HG03378 (cell line): ENCODE measurements at regions not wholly inside any gene's neighbourhood (a gene's known extent, or its start where the extent isn't known, plus 50 kb on each side); places are given as distances from the start of the nearest gene placed in this dataset.

Experiments
- ATAC-seq: cut with Tn5 transposase; IDR thresholded peaks from one replicate; pipeline ENCODE4 v1.9.1; 2021; ENCODE audit warnings: mild to moderate bottlenecking, moderate library complexity; ENCODE audit not compliant: unreplicated experiment

DNA sequence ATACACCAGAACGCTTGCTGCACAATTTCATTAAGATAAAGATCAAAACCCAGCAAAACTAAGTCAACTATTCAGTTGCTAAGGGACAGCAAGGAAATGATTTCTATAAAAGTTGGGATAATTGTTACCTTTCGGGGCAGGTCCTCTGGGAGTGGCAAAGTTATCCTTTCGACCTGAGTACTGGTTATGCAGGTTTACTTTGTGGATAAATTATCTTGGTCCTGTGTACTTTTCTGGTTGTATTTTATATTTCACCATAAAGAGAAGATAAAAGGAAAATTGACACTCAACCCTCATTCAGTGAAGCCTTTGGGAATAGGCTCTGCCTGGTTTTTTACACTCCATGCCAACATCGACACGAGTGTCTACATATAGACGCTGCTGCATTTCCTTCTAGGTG, 146.5 kb downstream of the SYK start:
- no peak for ATAC-seq

- ATAC-seq = no peak
Observed at GRCh38 chr9:90950600-90950999, 149.0 kb downstream of the SYK start.

GRCh38 chr9:90953200-90953599, 151.6 kb downstream of the SYK start:
- ATAC-seq = no peak

- no peak for ATAC-seq
Observed at GRCh38 chr9:90953805-90954204, 152.2 kb downstream of the SYK start.

DNA sequence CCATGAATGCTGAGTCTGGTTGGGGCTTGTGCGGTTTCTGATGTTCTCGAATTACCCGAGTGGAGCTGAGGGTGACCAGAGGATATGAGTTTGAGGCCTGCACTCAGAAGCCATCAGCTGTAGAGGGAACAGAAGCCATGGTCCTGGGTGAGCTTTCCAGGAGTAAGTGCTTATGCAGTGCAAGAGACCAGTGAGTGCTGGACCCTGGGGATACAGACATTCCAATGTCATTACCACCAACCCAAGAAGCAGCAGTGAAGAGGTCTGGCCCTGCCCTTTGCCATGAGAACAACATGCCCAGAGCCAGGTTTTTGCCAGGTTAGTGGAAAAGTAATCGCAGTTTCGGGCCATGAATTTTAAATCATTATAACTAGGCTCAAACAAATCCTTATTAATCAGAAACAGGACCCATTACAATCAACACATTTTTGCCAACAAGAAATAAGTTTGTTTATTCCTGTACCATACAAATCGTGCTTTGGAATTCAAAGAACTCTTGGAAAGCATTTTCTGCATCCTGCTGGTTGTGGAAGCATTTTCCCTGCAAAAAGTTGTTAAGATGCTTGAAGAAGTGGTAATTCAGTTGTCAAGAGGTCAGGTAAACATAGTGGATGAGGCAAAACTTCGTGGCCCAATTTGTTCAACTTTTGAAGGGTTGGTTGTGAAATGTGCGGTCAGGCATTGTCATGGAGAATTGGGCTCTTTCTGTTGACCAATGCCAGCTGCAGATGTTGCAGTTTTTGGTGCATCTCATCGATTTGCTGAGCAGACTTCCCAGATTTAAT, 154.6 kb downstream of the SYK start:
- ATAC-seq = no peak

DNA sequence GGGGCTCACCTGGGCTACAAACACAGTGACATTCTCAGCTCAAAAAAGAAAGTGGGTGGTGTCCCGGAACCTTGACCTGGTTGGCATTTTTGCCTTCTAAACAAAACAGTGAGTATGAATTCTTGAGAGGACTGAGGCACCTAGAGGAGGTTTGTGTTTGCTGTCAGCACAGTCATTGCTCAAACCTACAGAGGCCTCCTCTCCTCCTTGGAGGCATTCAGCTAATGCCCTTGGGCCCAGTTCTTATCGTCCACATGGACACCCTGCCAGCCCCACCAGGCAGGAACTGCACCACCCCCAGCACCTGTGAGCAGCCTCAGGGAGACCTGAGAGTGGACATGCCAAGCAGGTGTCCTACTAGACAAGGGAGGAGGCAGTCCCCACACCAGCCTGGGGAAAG, 156.7 kb downstream of the SYK start:
- no peak for ATAC-seq

DNA sequence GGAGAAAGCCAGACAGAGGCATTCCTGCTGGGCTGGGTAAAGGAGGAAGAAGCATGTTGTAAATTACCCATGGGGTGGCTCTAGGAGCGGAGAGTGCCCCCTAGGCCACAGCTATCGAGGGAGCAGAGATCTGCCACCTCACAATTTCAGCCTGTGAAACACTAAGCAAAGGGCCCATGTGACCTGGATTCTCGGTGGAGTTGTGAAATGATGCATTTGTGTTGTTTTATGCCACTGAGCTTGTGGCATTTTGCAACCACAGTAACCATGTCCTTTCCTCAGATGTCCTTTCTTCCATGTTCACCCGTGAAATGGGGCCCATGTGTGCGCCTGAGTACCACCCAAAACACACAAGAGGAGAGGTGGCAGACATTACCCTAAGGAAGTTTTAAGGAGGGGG, 159.3 kb downstream of the SYK start:
- ATAC-seq = no peak

DNA sequence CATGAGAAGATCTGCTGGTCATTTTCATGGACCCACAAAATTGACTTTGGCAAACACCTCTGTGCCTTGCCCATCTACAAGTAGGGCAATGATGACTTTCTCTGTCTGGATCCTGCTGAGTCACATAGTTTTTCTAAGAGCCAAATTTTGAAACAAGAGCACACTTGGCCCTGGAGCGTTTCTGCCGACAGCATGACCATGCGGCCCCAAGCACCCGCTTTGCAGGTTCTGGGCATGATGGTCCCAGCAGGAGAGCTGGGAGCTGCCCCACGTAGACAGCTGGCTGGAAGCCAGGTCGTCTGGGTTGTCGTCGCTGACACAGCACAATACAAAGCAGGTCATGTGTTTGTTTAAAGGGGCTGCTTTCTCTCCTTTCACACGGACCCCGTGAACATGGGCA, 159.8 kb downstream of the SYK start:
- no peak for ATAC-seq

- no peak for ATAC-seq
Observed at GRCh38 chr9:90964101-90965020, 162.7 kb downstream of the SYK start.

- no peak for ATAC-seq
Observed at GRCh38 chr9:90965226-90966030, 163.8 kb downstream of the SYK start.

GRCh38 chr9:90966031-90966290, 164.3 kb downstream of the SYK start:
- no peak for ATAC-seq

DNA sequence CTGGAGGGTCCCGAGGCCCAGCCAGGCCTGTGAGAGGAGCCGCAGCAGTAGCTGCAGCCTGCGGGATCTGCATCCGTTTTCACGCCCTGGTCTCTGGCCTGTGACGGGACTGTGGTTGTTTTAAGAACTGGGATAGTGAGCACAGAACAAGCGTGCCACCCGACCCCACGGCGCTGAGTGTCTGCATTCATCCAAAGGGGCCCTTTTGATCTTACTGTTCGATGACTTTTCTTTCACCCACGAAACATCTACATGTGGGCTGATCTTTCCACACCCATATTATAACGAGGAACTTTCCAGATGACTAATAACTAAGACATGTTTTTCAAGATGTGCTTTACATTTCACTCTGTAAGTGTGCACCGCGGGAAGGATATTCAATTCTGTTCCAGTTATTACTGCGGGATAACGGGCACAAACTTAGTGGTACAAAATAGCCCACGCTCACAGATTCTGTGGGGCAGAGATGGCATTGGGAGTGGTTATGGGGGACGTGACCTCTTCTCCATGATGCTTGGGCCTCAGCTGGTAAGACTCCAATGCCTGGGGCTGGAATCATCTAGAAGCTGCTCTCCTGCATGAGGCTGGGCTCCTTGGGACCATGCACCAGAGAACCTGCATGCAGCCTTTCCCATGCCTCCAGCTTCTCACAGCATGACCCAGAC, 165.0 kb downstream of the SYK start:
- ATAC-seq = no peak

DNA sequence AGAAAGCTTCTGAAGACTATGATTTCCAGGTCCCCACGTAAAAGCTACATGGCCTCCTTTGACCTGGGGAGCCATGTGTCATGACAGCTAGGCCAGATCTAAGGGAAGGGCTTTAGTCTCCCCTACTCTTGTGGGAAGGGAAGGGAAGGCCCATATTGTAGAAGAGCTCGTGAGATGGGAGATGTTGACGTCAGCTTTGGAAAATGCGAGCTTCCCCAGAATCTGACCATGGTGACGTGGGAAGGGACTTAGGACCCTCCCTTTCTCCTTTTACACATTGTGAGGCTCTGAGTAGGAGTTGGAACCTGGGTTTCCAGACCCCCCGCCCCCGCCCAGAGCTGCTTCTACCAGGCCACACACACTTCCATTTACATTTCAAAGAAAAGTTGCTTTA, 165.5 kb downstream of the SYK start:
- ATAC-seq = no peak

- ATAC-seq = no peak
Observed at GRCh38 chr9:90969021-90969675, 167.5 kb downstream of the SYK start.

DNA sequence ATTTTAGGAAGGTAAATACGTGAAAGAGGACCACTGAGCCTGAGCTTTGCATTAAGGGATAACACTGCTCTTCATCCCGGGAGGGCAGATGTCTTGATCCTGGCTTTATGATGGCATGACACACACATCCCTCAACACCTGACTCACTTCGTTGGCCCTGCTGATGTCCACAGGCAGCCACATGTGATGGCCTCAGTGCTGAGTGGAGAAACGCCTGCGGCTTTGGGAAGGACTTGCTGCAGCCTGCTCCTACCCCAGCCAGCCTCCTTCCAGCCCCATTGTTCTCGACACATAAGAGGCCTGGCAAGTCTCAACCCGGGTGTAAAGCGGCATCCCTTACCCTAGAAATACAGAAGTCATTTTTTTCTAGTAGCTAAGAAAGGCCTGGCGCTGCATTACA, 169.0 kb downstream of the SYK start:
- no peak for ATAC-seq

DNA sequence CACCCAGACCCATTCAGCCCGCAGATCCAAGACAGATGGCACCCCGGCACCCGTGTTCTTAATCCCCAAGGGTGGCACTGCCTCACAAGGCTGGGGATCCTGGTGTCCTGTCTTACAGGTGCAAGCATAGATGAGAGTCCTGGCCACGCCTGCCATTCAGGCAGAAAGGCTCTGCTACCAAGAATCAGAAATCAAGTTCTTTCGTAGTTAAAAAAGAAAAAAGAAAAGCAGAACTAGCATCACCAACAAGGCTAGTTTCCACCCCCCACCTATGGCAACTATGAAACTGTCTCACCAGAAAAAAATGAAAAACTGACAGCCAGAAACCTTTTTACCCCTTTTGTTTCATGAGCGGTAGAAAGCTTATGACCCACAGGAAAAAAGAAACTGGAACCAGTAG, 170.4 kb downstream of the SYK start:
- no peak for ATAC-seq

- no peak for ATAC-seq
Observed at GRCh38 chr9:90974016-90974415, 172.4 kb downstream of the SYK start.

GRCh38 chr9:90974643-90975245, 173.1 kb downstream of the SYK start:
- ATAC-seq = no peak

DNA sequence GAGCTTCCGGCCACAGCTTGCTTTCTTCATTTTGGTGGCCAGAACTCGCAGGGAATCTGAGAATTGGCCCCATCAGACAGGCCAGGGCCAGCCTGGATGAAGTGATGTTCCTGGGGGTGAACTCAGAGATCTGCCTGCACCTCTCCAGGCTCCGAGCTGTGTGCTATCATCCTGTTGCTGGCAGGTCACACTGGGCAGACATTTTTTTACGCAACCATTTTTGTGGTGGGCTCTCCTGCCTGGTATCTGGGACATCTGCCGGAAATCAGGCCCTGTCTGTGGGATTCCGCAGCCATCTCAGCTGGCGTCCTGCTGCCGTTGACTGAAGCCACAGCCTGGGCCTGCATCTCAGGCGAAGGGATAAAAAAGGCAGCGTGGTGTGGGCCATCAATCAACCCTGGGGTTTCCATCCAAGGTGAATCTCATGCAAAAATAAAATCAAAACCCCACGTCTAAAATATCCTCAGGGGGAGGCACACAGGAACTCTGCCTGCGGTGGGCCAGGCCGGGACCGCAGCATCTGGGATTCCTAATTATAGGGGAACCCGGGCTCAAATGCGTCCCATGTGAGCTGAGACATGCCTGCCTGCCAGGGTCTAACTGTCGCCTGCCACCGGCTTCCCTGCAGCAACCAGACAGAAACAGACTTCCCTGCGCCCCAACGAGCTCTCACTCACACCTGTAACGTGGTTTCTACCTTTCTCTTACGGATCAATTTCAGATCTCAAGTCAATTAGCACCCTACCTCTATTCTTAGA, 174.3 kb downstream of the SYK start:
- ATAC-seq = no peak
